ENCODE measurements at regions not wholly inside any gene's neighbourhood (a gene's known extent, or its start where the extent isn't known, plus 50 kb on each side); places are given as distances from the start of the nearest gene placed in this dataset.

DNA sequence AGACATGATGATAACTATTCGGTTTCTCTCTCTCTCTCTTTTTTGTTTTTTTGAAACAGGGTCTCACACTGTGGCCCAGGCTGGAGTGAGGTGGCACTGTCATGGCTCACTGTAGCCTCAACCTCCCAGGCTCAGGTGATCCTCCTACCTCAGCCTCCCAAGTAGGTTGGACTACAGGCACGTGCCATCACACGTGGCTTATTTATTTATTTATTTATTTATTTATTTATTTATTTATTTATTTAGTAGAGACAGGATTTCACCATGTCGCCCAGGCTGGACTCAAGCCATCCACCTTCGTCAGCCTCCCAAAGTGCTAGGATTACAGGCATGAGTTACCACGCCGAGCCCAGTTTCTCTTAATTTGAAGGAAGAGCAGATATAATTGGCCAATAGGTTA lies 427.9 kb upstream of the JAG1 start:
- DNase-seq (ENCODE audit: low read depth), result no peak
- H3K4me3 ChIP-seq (ENCODE audit: low read depth, low read length), result no peak overlapping the region
- TF ChIP-seq, protein P1, sequence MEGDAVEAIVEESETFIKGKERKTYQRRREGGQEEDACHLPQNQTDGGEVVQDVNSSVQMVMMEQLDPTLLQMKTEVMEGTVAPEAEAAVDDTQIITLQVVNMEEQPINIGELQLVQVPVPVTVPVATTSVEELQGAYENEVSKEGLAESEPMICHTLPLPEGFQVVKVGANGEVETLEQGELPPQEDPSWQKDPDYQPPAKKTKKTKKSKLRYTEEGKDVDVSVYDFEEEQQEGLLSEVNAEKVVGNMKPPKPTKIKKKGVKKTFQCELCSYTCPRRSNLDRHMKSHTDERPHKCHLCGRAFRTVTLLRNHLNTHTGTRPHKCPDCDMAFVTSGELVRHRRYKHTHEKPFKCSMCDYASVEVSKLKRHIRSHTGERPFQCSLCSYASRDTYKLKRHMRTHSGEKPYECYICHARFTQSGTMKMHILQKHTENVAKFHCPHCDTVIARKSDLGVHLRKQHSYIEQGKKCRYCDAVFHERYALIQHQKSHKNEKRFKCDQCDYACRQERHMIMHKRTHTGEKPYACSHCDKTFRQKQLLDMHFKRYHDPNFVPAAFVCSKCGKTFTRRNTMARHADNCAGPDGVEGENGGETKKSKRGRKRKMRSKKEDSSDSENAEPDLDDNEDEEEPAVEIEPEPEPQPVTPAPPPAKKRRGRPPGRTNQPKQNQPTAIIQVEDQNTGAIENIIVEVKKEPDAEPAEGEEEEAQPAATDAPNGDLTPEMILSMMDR (IDR thresholded peaks at IDR 0.05; ENCODE audit: low read depth, low read length, missing control alignments), result no peak
- in situ Hi-C loops (cut with HindIII; ENCODE audit: low sequenced_read_pairs), result no loop called here

DNA sequence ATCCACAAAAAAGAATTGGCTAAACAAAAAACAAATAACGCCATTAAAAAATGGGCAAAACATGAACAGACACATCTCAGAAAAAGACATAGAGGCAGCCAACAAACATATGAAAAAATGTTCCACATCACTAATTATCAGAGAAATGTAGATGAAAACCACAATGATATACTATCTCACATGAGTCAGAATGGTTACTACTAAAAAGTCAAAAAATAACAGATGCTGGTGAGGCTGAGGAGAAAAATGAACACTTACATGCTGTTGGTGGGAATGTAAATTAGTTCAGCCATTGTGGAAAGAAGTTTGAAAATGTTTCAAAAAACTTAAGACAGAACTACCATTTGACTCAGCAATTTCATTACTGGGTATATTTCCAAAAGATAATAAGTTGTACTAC lies 430.1 kb upstream of the JAG1 start:
- no peak for DNase-seq (ENCODE audit: low read depth)
- TF ChIP-seq, protein P1 (IDR thresholded peaks at IDR 0.05; ENCODE audit: low read depth, low read length, missing control alignments), result no peak
- in situ Hi-C loops (cut with HindIII; ENCODE audit: low sequenced_read_pairs), result no loop called here
- H3K4me3 ChIP-seq (ENCODE audit: low read depth, low read length), result no peak overlapping the region

DNA sequence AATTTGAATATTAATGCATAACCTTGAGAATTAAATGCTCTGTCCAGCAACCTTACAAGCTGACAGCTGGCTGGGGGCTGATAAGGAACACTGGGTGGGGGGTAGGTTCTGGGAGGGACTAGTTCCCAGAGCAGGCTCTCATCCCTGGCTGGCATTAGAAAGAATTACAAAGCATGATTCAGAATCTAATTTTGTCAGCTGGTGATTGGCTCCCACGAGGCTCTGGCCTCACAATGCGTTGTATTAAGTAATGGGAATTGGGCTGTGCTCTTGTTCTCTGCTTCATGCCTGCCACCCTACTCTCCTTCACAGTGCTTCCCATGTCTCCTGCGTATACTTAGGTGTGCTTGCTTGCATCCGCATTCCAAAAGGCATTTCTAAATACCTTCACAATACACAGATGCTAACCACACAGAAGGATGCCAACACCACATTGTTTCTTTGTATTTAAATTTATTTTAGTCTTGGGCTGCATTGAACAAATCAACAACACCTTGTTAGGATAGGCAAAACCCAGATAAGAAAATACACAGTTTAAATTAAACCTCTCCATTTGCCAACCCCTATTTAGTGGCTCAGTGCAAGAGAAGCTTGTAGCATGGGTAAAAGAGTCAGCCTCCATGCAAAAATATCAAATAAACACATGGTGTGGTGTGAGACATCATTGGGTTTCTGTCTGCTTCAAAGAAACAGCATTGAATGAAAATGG lies 434.5 kb upstream of the JAG1 start:
- H3K4me3 ChIP-seq (ENCODE audit: low read depth, low read length), result no peak overlapping the region
- TF ChIP-seq, protein P1 (IDR thresholded peaks at IDR 0.05; ENCODE audit: low read depth, low read length, missing control alignments), result no peak
- no peak for DNase-seq (ENCODE audit: low read depth)
- in situ Hi-C loops (cut with HindIII; ENCODE audit: low sequenced_read_pairs), result no loop called here

GRCh38 chr20:11110535-11110934 lies 436.7 kb upstream of the JAG1 start:
- no peak for DNase-seq (ENCODE audit: low read depth)
- no peak overlapping the region for H3K4me3 ChIP-seq (ENCODE audit: low read depth, low read length)
- TF ChIP-seq, protein P1 (IDR thresholded peaks at IDR 0.05; ENCODE audit: low read depth, low read length, missing control alignments), result no peak
- in situ Hi-C loops (cut with HindIII; ENCODE audit: low sequenced_read_pairs), result no loop called here

GRCh38 chr20:11111191-11111590 lies 437.4 kb upstream of the JAG1 start:
- DNase-seq (ENCODE audit: low read depth), result no peak
- TF ChIP-seq, protein P1 (IDR thresholded peaks at IDR 0.05; ENCODE audit: low read depth, low read length, missing control alignments), result no peak
- H3K4me3 ChIP-seq (ENCODE audit: low read depth, low read length), result no peak overlapping the region
- in situ Hi-C loops (cut with HindIII; ENCODE audit: low sequenced_read_pairs), result no loop called here

GRCh38 chr20:11112832-11113231 lies 439.0 kb upstream of the JAG1 start:
- TF ChIP-seq, protein P1 (IDR thresholded peaks at IDR 0.05; ENCODE audit: low read depth, low read length, missing control alignments), result no peak
- H3K4me3 ChIP-seq (ENCODE audit: low read depth, low read length), result no peak overlapping the region
- no peak for DNase-seq (ENCODE audit: low read depth)
- in situ Hi-C loops (cut with HindIII; ENCODE audit: low sequenced_read_pairs), result no loop called here

All from astrocyte of the cerebellum (primary cell).